Neural cell (in vitro differentiated cells): ENCODE measurements at regions not wholly inside any gene's neighbourhood (a gene's known extent, or its start where the extent isn't known, plus 50 kb on each side); places are given as distances from the start of the nearest gene placed in this dataset.

Experiments
- H2AFZ ChIP-seq: fragments of 200-600, 300-800 bp; sonication (generic), shearing (Covaris generic); 2 replicates; pipeline ENCODE4 v1.6.0; 2014; ENCODE audit warnings: low read depth, mild to moderate bottlenecking, antibody characterized with exemption, low read length, moderate library complexity
- H3F3A ChIP-seq: fragments of 200-600 bp; shearing (Covaris generic); 2 replicates; pipeline ENCODE4 v1.6.1; 2016; ENCODE audit warnings: mild to moderate bottlenecking, moderate library complexity, mixed read lengths, antibody characterized with exemption, low read length; ENCODE audit not compliant: insufficient read depth, poor library complexity, severe bottlenecking
- H3K27ac ChIP-seq: fragments of 200-600, 300-800 bp; sonication (generic), shearing (Covaris generic); 2 replicates; pipeline ENCODE4 v1.5.1; 2014; ENCODE audit warnings: mild to moderate bottlenecking, low read length, moderate library complexity
- H3K27me3 ChIP-seq: fragments of 300-800, 200-600 bp; sonication (generic), shearing (Covaris generic); 2 replicates; pipeline ENCODE4 v1.6.0; 2014; ENCODE audit warnings: mild to moderate bottlenecking, low read depth, low read length, moderate library complexity; ENCODE audit not compliant: insufficient read depth
- H3K36me3 ChIP-seq: fragments of 300-800, 200-600 bp; sonication (generic), shearing (Covaris generic); 2 replicates; pipeline ENCODE4 v1.5.1; 2014; ENCODE audit warnings: mild to moderate bottlenecking, antibody characterized with exemption, low read length, moderate library complexity; ENCODE audit not compliant: insufficient read depth
- H3K4me2 ChIP-seq: fragments of 300-800, 200-600 bp; sonication (generic), shearing (Covaris generic); 2 replicates; pipeline ENCODE4 v1.6.0; 2014; ENCODE audit warnings: mild to moderate bottlenecking, low read length
- H3K4me3 ChIP-seq: fragments of 300-800, 200-600 bp; sonication (generic), shearing (Covaris generic); 2 replicates; pipeline ENCODE4 v1.5.1; 2014; ENCODE audit warnings: mild to moderate bottlenecking, low read length, moderate library complexity
- H3K79me2 ChIP-seq: fragments of 200-600 bp; shearing (Covaris generic); replicated peaks from 2 replicates; pipeline ENCODE4 v1.6.0; 2014; ENCODE audit warnings: mild to moderate bottlenecking, low read length, moderate library complexity; ENCODE audit not compliant: insufficient read depth
- H3K9ac ChIP-seq: fragments of 300-800, 200-600 bp; sonication (generic), shearing (Covaris generic); 2 replicates; pipeline ENCODE4 v1.6.1; 2016; ENCODE audit warnings: mild to moderate bottlenecking, low read length, mixed read lengths
- H3K9me2 ChIP-seq: fragments of 200-600 bp; shearing (Covaris generic); 2 replicates; pipeline ENCODE4 v1.6.1; 2016; ENCODE audit warnings: mild to moderate bottlenecking, low read length, mixed read lengths; ENCODE audit not compliant: insufficient read depth
- H3K9me3 ChIP-seq: fragments of 200-600, 300-800 bp; sonication (generic), shearing (Covaris generic); 2 replicates; pipeline ENCODE4 v1.6.1; 2016; ENCODE audit warnings: mild to moderate bottlenecking, mixed run types, low read length, moderate library complexity, mixed read lengths
- H4K20me1 ChIP-seq: fragments of 200-600 bp; shearing (Covaris generic); 2 replicates; pipeline ENCODE4 v1.6.1; 2016; ENCODE audit warnings: mild to moderate bottlenecking, mixed run types; ENCODE audit not compliant: insufficient read depth
- EP300 ChIP-seq: fragments of 450-650 bp; conservative IDR thresholded peaks from 2 replicates; pipeline ENCODE4 v1.6.1; 2014; ENCODE audit warnings: antibody characterized with exemption, mild to moderate bottlenecking, moderate library complexity; ENCODE audit not compliant: poor library complexity, severe bottlenecking
- EZH2 ChIP-seq: fragments of 200-600, 300-800 bp; shearing (Covaris generic), sonication (generic); IDR thresholded peaks from 2 replicates; pipeline ENCODE4 v1.6.1; 2014; ENCODE audit warnings: antibody characterized with exemption, low read length, borderline replicate concordance, mild to moderate bottlenecking; ENCODE audit not compliant: insufficient read depth, poor library complexity, severe bottlenecking
- MXI1 ChIP-seq: fragments of 450-650 bp; conservative IDR thresholded peaks from 2 replicates; pipeline ENCODE4 v1.6.1; 2014; ENCODE audit warnings: antibody characterized with exemption, mild to moderate bottlenecking; ENCODE audit not compliant: poor library complexity, severe bottlenecking
- POLR2AphosphoS5 ChIP-seq: IDR thresholded peaks from 2 replicates; pipeline ENCODE4 v1.6.1; 2012
- RAD21 ChIP-seq: fragments of 450-650 bp; conservative IDR thresholded peaks from 2 replicates; pipeline ENCODE4 v1.6.1; 2014; ENCODE audit warnings: antibody characterized with exemption, mild to moderate bottlenecking, moderate library complexity
- SMC3 ChIP-seq: fragments of 450-650 bp; conservative IDR thresholded peaks from 2 replicates; pipeline ENCODE4 v1.6.1; 2014; ENCODE audit warnings: antibody characterized with exemption, mild to moderate bottlenecking, moderate library complexity; ENCODE audit not compliant: poor library complexity
- TAF1 ChIP-seq: IDR thresholded peaks from 2 replicates; pipeline ENCODE4 v1.6.1; 2012; ENCODE audit warnings: low read depth
- TF ChIP-seq, protein P1 (sequence below): fragments of 450-650 bp; IDR thresholded peaks from 2 replicates; pipeline ENCODE4 v1.5.1; 2014; ENCODE audit warnings: antibody characterized with exemption, mild to moderate bottlenecking, moderate library complexity; ENCODE audit not compliant: poor library complexity, severe bottlenecking
- TF ChIP-seq, protein P2 (sequence below): IDR thresholded peaks from 2 replicates; pipeline ENCODE4 v1.6.1; 2012; ENCODE audit warnings: borderline replicate concordance

DNA sequence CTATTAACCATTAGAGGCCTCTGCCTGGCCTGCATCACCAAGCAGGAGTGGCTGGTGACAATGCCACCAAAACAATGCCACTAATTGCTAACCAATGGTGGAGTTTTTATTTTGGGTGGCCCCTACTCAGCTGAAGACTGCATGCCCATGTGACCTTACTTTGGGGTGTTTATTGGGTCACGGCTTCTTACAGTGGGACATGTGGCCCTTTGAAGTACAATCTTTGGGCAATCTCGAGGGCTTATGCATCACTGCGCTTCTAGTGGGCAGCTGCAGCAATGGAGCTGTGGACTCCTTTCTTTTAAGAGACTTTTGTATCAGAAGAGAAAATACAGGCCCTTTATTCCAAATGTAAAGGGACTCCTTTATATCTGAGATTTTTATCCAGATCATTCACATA, 85.7 kb downstream of the IGLL5 start:
- no peak overlapping the region for H3K4me2 ChIP-seq
- no peak overlapping the region for H2AFZ ChIP-seq
- H3F3A ChIP-seq, result no peaks in the 10 kb centered on the region
- no peak overlapping the region for H3K9ac ChIP-seq
- H3K79me2 ChIP-seq, result no peaks in the 10 kb centered on the region
- no peaks in the 10 kb centered on the region for H3K36me3 ChIP-seq
- no peak overlapping the region for H3K27ac ChIP-seq
- no peaks in the 10 kb centered on the region for H3K27me3 ChIP-seq
- no peaks in the 10 kb centered on the region for H3K9me2 ChIP-seq
- TF ChIP-seq RAD21 (no peak), TAF1 (no peak), EP300 (no peak), SMC3 (no peak), POLR2AphosphoS5 (no peak), EZH2 (no peak), MXI1 (no peak)
- TF ChIP-seq, protein P1, sequence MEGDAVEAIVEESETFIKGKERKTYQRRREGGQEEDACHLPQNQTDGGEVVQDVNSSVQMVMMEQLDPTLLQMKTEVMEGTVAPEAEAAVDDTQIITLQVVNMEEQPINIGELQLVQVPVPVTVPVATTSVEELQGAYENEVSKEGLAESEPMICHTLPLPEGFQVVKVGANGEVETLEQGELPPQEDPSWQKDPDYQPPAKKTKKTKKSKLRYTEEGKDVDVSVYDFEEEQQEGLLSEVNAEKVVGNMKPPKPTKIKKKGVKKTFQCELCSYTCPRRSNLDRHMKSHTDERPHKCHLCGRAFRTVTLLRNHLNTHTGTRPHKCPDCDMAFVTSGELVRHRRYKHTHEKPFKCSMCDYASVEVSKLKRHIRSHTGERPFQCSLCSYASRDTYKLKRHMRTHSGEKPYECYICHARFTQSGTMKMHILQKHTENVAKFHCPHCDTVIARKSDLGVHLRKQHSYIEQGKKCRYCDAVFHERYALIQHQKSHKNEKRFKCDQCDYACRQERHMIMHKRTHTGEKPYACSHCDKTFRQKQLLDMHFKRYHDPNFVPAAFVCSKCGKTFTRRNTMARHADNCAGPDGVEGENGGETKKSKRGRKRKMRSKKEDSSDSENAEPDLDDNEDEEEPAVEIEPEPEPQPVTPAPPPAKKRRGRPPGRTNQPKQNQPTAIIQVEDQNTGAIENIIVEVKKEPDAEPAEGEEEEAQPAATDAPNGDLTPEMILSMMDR, result no peak
- TF ChIP-seq, protein P2, sequence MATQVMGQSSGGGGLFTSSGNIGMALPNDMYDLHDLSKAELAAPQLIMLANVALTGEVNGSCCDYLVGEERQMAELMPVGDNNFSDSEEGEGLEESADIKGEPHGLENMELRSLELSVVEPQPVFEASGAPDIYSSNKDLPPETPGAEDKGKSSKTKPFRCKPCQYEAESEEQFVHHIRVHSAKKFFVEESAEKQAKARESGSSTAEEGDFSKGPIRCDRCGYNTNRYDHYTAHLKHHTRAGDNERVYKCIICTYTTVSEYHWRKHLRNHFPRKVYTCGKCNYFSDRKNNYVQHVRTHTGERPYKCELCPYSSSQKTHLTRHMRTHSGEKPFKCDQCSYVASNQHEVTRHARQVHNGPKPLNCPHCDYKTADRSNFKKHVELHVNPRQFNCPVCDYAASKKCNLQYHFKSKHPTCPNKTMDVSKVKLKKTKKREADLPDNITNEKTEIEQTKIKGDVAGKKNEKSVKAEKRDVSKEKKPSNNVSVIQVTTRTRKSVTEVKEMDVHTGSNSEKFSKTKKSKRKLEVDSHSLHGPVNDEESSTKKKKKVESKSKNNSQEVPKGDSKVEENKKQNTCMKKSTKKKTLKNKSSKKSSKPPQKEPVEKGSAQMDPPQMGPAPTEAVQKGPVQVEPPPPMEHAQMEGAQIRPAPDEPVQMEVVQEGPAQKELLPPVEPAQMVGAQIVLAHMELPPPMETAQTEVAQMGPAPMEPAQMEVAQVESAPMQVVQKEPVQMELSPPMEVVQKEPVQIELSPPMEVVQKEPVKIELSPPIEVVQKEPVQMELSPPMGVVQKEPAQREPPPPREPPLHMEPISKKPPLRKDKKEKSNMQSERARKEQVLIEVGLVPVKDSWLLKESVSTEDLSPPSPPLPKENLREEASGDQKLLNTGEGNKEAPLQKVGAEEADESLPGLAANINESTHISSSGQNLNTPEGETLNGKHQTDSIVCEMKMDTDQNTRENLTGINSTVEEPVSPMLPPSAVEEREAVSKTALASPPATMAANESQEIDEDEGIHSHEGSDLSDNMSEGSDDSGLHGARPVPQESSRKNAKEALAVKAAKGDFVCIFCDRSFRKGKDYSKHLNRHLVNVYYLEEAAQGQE, result no peak
- no peak overlapping the region for H3K4me3 ChIP-seq
- no peaks in the 10 kb centered on the region for H3K9me3 ChIP-seq
- H4K20me1 ChIP-seq, result no peaks in the 10 kb centered on the region

GRCh38 chr22:22974156-22974555, 86.5 kb downstream of the IGLL5 start:
- Histone ChIP-seq H3K27me3 (no peaks in the 10 kb centered on the region), H3K4me3 (no peak overlapping the region), H3K79me2 (no peaks in the 10 kb centered on the region), H3K36me3 (no peaks in the 10 kb centered on the region), H4K20me1 (no peaks in the 10 kb centered on the region), H3K9ac (no peak overlapping the region), H3K4me2 (no peak overlapping the region), H2AFZ (no peak overlapping the region), H3K9me3 (no peaks in the 10 kb centered on the region), H3K9me2 (no peaks in the 10 kb centered on the region), H3F3A (no peaks in the 10 kb centered on the region), H3K27ac (no peak overlapping the region)
- TF ChIP-seq TAF1 (no peak), EZH2 (no peak), RAD21 (no peak), EP300 (no peak)
- TF ChIP-seq, protein P2, result no peak
